ENCODE measurements at regions not wholly inside any gene's neighbourhood (a gene's known extent, or its start where the extent isn't known, plus 50 kb on each side); places are given as distances from the start of the nearest gene placed in this dataset.

- H3K27ac ChIP-seq = no peak overlapping the region
- TF ChIP-seq CTCF (conservative IDR thresholded peaks at IDR 0.05) = no peak
These were observed 826.1 kb downstream of the TBC1D22A start for GRCh38 chr22:47588578-47588960.

- no peak for TF ChIP-seq CTCF (conservative IDR thresholded peaks at IDR 0.05)
- H3K27ac ChIP-seq = no peak overlapping the region
These were observed 825.6 kb downstream of the TBC1D22A start for GRCh38 chr22:47587861-47588577.

- no peak overlapping the region for H3K27ac ChIP-seq
- no peak for TF ChIP-seq CTCF (conservative IDR thresholded peaks at IDR 0.05)
These were observed 824.9 kb downstream of the TBC1D22A start for GRCh38 chr22:47587361-47587760.

GRCh38 chr22:47586946-47587345 is 824.5 kb downstream of the TBC1D22A start:
- H3K27ac ChIP-seq = no peak overlapping the region
- TF ChIP-seq CTCF (conservative IDR thresholded peaks at IDR 0.05) = no peak

GRCh38 chr22:47586038-47586437 is 823.6 kb downstream of the TBC1D22A start:
- no peak overlapping the region for H3K27ac ChIP-seq
- TF ChIP-seq CTCF (conservative IDR thresholded peaks at IDR 0.05) = peak; percentile 54

GRCh38 chr22:47583959-47584562 is 821.6 kb downstream of the TBC1D22A start:
- no peak overlapping the region for H3K27ac ChIP-seq
- TF ChIP-seq CTCF (conservative IDR thresholded peaks at IDR 0.05) = no peak

GRCh38 chr22:47582067-47582466 is 819.6 kb downstream of the TBC1D22A start:
- no peak overlapping the region for H3K27ac ChIP-seq
- no peak for TF ChIP-seq CTCF (conservative IDR thresholded peaks at IDR 0.05)

Data from VCaP (cell line).